DND-41 (cell line): ENCODE measurements at regions not wholly inside any gene's neighbourhood (a gene's known extent, or its start where the extent isn't known, plus 50 kb on each side); places are given as distances from the start of the nearest gene placed in this dataset.
A peak's percentile ranks its signal among the peaks of the same experiment; 100 is the strongest.

ENCODE experiments used
- ATAC-seq: fragments of 200-7000 bp; cut with Tn5 transposase; 3 replicates; pipeline ENCODE4 v1.9.1; 2021; ENCODE audit warnings: low read depth; ENCODE audit not compliant: insufficient read depth
- DNase-seq: peaks from one replicate; pipeline ENCODE4 v3.0.0-alpha.2; 2020
- H2AFZ ChIP-seq: 2 replicates; pipeline ENCODE4 v1.6.0; 2012; ENCODE audit warnings: low read depth, low read length
- H3K27ac ChIP-seq: 2 replicates; pipeline ENCODE4 v1.5.1; 2012; ENCODE audit warnings: low read length, inconsistent platforms
- H3K27me3 ChIP-seq: fragments of 200-600 bp; sonication (generic); 2 replicates; pipeline ENCODE4 v1.6.0; 2012; ENCODE audit warnings: low read length, mild to moderate bottlenecking, inconsistent platforms; ENCODE audit not compliant: insufficient read depth, poor library complexity
- H3K36me3 ChIP-seq: 2 replicates; pipeline ENCODE4 v1.5.1; 2012; ENCODE audit warnings: low read length, inconsistent platforms; ENCODE audit not compliant: insufficient read depth
- H3K4me1 ChIP-seq: 2 replicates; pipeline ENCODE4 v1.5.1; 2012; ENCODE audit warnings: mild to moderate bottlenecking, low read length; ENCODE audit not compliant: insufficient read depth
- H3K4me2 ChIP-seq: 2 replicates; pipeline ENCODE4 v1.6.0; 2012; ENCODE audit warnings: mild to moderate bottlenecking, moderate library complexity, low read length, inconsistent platforms; ENCODE audit not compliant: insufficient read depth
- H3K4me3 ChIP-seq, 2 experiments: fragments of 200-600 bp in 1 of 2; shearing (Covaris generic) in 1 of 2; 2 replicates each; pipeline ENCODE4 v1.5.1; 2012 to 2016; ENCODE audit warnings: inconsistent platforms in 2 of 2, low read length in 2 of 2, mild to moderate bottlenecking in 2 of 2, low read depth in 1 of 2, moderate library complexity in 1 of 2
- H3K79me2 ChIP-seq: 2 replicates; pipeline ENCODE4 v1.6.0; 2012; ENCODE audit warnings: low read length, inconsistent platforms; ENCODE audit not compliant: insufficient read depth
- H3K9ac ChIP-seq: 2 replicates; pipeline ENCODE4 v1.6.0; 2012; ENCODE audit warnings: low read depth, mild to moderate bottlenecking, inconsistent platforms, low read length, moderate library complexity
- H3K9me3 ChIP-seq: 2 replicates; pipeline ENCODE4 v1.5.1; 2012; ENCODE audit warnings: low read length, moderate library complexity, mild to moderate bottlenecking, inconsistent platforms; ENCODE audit not compliant: insufficient read depth, severe bottlenecking
- H4K20me1 ChIP-seq: 2 replicates; pipeline ENCODE4 v1.6.0; 2012; ENCODE audit warnings: low read length; ENCODE audit not compliant: insufficient read depth
- CTCF ChIP-seq: IDR thresholded peaks from 2 replicates; pipeline ENCODE4 v1.5.1; 2012; ENCODE audit warnings: borderline replicate concordance, low read length, moderate library complexity, mild to moderate bottlenecking; ENCODE audit not compliant: poor library complexity, severe bottlenecking; ENCODE audit errors: extremely low read depth
- EZH2 ChIP-seq: IDR thresholded peaks from 3 replicates; pipeline ENCODE4 v1.6.1; 2012; ENCODE audit warnings: borderline replicate concordance, low read depth, mild to moderate bottlenecking, moderate library complexity, low read length, inconsistent platforms; ENCODE audit not compliant: severe bottlenecking

GRCh38 chr15:70438776-70439175 lies 324.6 kb downstream of the UACA start:
- ATAC-seq (no peak), DNase-seq (no peak)
- Histone ChIP-seq H3K9me3 (no peaks in the 10 kb centered on the region), H3K27me3 (no peaks in the 10 kb centered on the region), H3K27ac (peak overlapping the region; percentile 54; the same call in 1 of the 2 replicates), H4K20me1 (no peaks in the 10 kb centered on the region), H2AFZ (no peak overlapping the region), H3K9ac (no peak overlapping the region), H3K79me2 (no peaks in the 10 kb centered on the region), H3K4me3 (no peak overlapping the region), H3K4me1 (peaks cover 62% of the 10 kb centered on the region), H3K36me3 (no peaks in the 10 kb centered on the region), H3K4me2 (no peak overlapping the region)
- TF ChIP-seq EZH2 = no peak
- no peak for TF ChIP-seq CTCF

- H3K4me3 ChIP-seq = no peak overlapping the region
- TF ChIP-seq EZH2 (no peak), CTCF (no peak)
- DNase-seq (no peak), ATAC-seq (no peak)
- no peaks in the 10 kb centered on the region for H3K36me3 ChIP-seq
- H2AFZ ChIP-seq = no peak overlapping the region
- no peak overlapping the region for H3K4me2 ChIP-seq
- no peaks in the 10 kb centered on the region for H3K27me3 ChIP-seq
- H3K79me2 ChIP-seq = no peaks in the 10 kb centered on the region
- H3K27ac ChIP-seq = peak overlapping the region; percentile 24; the same call in 1 of the 2 replicates
- H3K9me3 ChIP-seq = no peaks in the 10 kb centered on the region
- peaks cover 55% of the 10 kb centered on the region for H3K4me1 ChIP-seq
- H4K20me1 ChIP-seq = no peaks in the 10 kb centered on the region
- no peak overlapping the region for H3K9ac ChIP-seq
Measured at GRCh38 chr15:70437882-70438451, 325.4 kb downstream of the UACA start.

GRCh38 chr15:70437089-70437488 lies 326.3 kb downstream of the UACA start:
- no peak for DNase-seq
- no peak overlapping the region for H3K4me3 ChIP-seq
- H3K27me3 ChIP-seq = no peaks in the 10 kb centered on the region
- no peaks in the 10 kb centered on the region for H3K79me2 ChIP-seq
- no peak overlapping the region for H2AFZ ChIP-seq
- no peak overlapping the region; the same call in 1 of the 2 replicates for H3K27ac ChIP-seq
- H3K4me1 ChIP-seq = peaks cover 61% of the 10 kb centered on the region
- no peaks in the 10 kb centered on the region for H3K9me3 ChIP-seq
- H3K36me3 ChIP-seq = no peaks in the 10 kb centered on the region
- ATAC-seq = no peak
- H3K9ac ChIP-seq = no peak overlapping the region
- no peak overlapping the region for H3K4me2 ChIP-seq
- no peaks in the 10 kb centered on the region for H4K20me1 ChIP-seq
- no peak for TF ChIP-seq EZH2
- TF ChIP-seq CTCF = no peak
